A549 (cell line): ENCODE measurements at regions not wholly inside any gene's neighbourhood (a gene's known extent, or its start where the extent isn't known, plus 50 kb on each side); places are given as distances from the start of the nearest gene placed in this dataset.

Source experiments
- BHLHE40 ChIP-seq: IDR thresholded peaks from 2 replicates; pipeline ENCODE4 v1.6.1; 2012; ENCODE audit warnings: low read depth, low read length, inconsistent platforms
- JUN ChIP-seq, 2 experiments: fragments of >200 bp; sonication (Bioruptor Twin); formaldehyde crosslinking; IDR thresholded peaks; 2 replicates in 1 of 2; 3 replicates in 1 of 2; pipeline ENCODE4 v1.6.1; 2016 to 2017
- RAD21 ChIP-seq, 2 experiments: fragments of >200 bp in 1 of 2; sonication (Bioruptor Twin) in 1 of 2; formaldehyde crosslinking in 1 of 2; IDR thresholded peaks in 1 of 2; conservative IDR thresholded peaks in 1 of 2; 2 replicates in 1 of 2; 3 replicates in 1 of 2; pipeline ENCODE4 v1.6.1; 2012 to 2018; ENCODE audit warnings: inconsistent platforms in 1 of 2
- TF ChIP-seq, protein P1 (sequence below): fragments of 450-650 bp; IDR thresholded peaks from 2 replicates; pipeline ENCODE4 v1.6.1; 2014; ENCODE audit warnings: antibody characterized with exemption
- TF ChIP-seq, protein P2 (sequence below): fragments of >200 bp; sonication (Bioruptor Twin); formaldehyde crosslinking; IDR thresholded peaks from 3 replicates; pipeline ENCODE4 v1.5.1; 2016
- TF ChIP-seq, protein P3 (sequence below): IDR thresholded peaks from 2 replicates; pipeline ENCODE4 v1.6.1; 2012

DNA sequence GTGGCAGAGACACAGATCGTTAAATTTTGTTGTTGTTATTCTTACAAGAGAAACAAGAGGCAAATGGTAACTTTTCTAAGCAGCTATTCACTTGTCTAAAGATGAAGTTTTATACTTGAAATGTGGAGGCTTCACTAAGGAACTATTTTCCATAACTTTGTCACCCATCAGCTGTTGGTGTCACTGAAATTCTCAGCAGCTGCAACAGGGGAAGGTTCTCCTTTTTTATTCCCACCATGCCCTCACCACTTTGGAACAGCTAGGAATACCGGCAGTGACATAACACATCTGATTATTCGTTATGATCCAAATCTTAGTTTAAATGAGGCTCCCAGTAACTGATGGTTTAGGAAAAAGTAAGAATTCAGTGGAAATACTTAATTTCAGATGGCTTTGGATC, 147.0 kb upstream of the LEF1 start:
- TF ChIP-seq JUN (IDR thresholded peaks at IDR 0.05) (no peak), BHLHE40 (no peak), RAD21 (conservative IDR thresholded peaks at IDR 0.05 in 1 of 2, IDR thresholded peaks at IDR 0.05 in 1 of 2) (no peak)
- TF ChIP-seq, protein P1, sequence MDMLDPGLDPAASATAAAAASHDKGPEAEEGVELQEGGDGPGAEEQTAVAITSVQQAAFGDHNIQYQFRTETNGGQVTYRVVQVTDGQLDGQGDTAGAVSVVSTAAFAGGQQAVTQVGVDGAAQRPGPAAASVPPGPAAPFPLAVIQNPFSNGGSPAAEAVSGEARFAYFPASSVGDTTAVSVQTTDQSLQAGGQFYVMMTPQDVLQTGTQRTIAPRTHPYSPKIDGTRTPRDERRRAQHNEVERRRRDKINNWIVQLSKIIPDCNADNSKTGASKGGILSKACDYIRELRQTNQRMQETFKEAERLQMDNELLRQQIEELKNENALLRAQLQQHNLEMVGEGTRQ = no peak
- TF ChIP-seq, protein P2, sequence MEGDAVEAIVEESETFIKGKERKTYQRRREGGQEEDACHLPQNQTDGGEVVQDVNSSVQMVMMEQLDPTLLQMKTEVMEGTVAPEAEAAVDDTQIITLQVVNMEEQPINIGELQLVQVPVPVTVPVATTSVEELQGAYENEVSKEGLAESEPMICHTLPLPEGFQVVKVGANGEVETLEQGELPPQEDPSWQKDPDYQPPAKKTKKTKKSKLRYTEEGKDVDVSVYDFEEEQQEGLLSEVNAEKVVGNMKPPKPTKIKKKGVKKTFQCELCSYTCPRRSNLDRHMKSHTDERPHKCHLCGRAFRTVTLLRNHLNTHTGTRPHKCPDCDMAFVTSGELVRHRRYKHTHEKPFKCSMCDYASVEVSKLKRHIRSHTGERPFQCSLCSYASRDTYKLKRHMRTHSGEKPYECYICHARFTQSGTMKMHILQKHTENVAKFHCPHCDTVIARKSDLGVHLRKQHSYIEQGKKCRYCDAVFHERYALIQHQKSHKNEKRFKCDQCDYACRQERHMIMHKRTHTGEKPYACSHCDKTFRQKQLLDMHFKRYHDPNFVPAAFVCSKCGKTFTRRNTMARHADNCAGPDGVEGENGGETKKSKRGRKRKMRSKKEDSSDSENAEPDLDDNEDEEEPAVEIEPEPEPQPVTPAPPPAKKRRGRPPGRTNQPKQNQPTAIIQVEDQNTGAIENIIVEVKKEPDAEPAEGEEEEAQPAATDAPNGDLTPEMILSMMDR = no peak
- TF ChIP-seq, protein P3, sequence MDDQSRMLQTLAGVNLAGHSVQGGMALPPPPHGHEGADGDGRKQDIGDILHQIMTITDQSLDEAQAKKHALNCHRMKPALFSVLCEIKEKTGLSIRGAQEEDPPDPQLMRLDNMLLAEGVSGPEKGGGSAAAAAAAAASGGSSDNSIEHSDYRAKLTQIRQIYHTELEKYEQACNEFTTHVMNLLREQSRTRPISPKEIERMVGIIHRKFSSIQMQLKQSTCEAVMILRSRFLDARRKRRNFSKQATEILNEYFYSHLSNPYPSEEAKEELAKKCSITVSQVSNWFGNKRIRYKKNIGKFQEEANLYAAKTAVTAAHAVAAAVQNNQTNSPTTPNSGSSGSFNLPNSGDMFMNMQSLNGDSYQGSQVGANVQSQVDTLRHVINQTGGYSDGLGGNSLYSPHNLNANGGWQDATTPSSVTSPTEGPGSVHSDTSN = no peak
